ENCODE measurements at regions not wholly inside any gene's neighbourhood (a gene's known extent, or its start where the extent isn't known, plus 50 kb on each side); places are given as distances from the start of the nearest gene placed in this dataset.

DNA sequence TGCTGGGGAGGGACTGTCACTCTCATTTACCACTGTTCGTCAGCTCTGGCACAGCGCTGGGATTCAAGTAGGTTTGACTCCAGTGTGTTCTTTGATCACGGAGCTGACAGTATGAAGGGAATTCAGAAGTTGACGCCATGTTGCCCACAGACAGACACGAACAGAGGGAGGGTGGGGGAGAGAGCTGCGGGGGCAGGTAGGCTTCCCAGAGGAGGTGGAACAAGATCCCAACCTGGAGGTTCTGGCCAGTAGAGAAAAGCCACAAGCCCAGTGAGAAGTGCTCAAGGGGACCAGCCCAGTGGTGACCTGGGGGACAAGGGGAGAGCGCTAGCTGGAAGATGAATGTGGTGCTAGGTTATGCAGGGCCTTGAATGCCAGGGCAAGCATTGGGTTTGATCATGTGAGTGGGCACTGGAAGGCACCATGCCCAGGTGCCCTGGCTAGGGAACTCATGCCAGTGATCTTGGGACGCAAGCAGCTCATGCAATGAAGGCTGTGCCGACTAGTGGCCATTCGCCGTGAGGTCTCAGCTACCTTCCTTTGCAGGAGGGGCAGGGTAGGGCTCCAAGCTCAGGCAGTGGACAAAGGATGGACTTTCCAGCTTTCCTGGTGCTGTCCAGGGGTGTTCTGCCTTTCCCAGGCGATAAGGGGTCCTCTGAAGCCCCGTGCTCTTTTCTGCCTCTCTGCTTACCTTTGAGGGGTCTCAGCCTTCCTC is 50.4 kb upstream of the APCDD1L start:
- TF ChIP-seq EZH2 (IDR thresholded peaks at IDR 0.05; ENCODE audit: borderline replicate concordance, insufficient read depth, low read depth, low read length, poor library complexity, severe bottlenecking): no peak
- TF ChIP-seq, protein P1, sequence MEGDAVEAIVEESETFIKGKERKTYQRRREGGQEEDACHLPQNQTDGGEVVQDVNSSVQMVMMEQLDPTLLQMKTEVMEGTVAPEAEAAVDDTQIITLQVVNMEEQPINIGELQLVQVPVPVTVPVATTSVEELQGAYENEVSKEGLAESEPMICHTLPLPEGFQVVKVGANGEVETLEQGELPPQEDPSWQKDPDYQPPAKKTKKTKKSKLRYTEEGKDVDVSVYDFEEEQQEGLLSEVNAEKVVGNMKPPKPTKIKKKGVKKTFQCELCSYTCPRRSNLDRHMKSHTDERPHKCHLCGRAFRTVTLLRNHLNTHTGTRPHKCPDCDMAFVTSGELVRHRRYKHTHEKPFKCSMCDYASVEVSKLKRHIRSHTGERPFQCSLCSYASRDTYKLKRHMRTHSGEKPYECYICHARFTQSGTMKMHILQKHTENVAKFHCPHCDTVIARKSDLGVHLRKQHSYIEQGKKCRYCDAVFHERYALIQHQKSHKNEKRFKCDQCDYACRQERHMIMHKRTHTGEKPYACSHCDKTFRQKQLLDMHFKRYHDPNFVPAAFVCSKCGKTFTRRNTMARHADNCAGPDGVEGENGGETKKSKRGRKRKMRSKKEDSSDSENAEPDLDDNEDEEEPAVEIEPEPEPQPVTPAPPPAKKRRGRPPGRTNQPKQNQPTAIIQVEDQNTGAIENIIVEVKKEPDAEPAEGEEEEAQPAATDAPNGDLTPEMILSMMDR (IDR thresholded peaks at IDR 0.05): no peak
- no peaks in the 10 kb centered on the region for H4K20me1 ChIP-seq (ENCODE audit: control insufficient read depth, insufficient read depth, low read length, poor library complexity, severe bottlenecking)
- POLR2A ChIA-PET: no interaction called here
- Mint-ChIP-seq H3K4me1 (no peaks in the 10 kb centered on the region), H3K4me3 (no peak overlapping the region), H3K27me3 (peaks cover 19% of the 10 kb centered on the region), H3K27ac (no peak overlapping the region), H3K9me3 (ENCODE audit: insufficient read depth) (peaks cover 2% of the 10 kb centered on the region)
- intact Hi-C loops (cut with micrococcal nuclease): no loop called here
- no peaks in the 10 kb centered on the region for H3K79me2 ChIP-seq (ENCODE audit: control insufficient read depth, insufficient read depth, low read length)
- CTCF ChIA-PET: no interaction called here
- WGBS (ENCODE audit: insufficient coverage): 90% methylated on average over 10 of the region's 13 CpGs
- no peaks in the 10 kb centered on the region for H3K4me1 ChIP-seq (ENCODE audit: control insufficient read depth in 2 of 2, insufficient read depth in 2 of 2, low read length in 2 of 2)
- DNase-seq (no peak), ATAC-seq (ENCODE audit: low read depth) (no peak)
- no peak overlapping the region for H3K4me3 ChIP-seq (ENCODE audit: control extremely low read depth in 1 of 5, extremely low read depth in 1 of 5, insufficient read depth in 1 of 5, low read depth in 2 of 5, low read length in 4 of 5)
- no peaks in the 10 kb centered on the region for H3K36me3 ChIP-seq (replicated peaks in 1 of 2; ENCODE audit: control extremely low read depth in 1 of 2, control insufficient read depth in 1 of 2, extremely low read depth in 1 of 2, insufficient read depth in 2 of 2, low read length in 1 of 2)
- peaks cover 0 to 3% (median 0%) of the 10 kb centered on the region in 3 donors for H3K9me3 ChIP-seq (ENCODE audit: control extremely low read depth in 1 of 3, control insufficient read depth in 2 of 3, insufficient read depth in 1 of 3, low read length in 2 of 3)
- no peak overlapping the region for H3K9ac ChIP-seq (ENCODE audit: low read length)
- H2AFZ ChIP-seq (ENCODE audit: insufficient read depth, low read depth, low read length, poor library complexity, severe bottlenecking): no peak overlapping the region
- H3K4me2 ChIP-seq (replicated peaks; ENCODE audit: low read depth, low read length, poor library complexity, severe bottlenecking): no peak overlapping the region
- H3K27me3 ChIP-seq (replicated peaks in 1 of 4; ENCODE audit: control extremely low read depth in 1 of 4, control insufficient read depth in 3 of 4, insufficient read depth in 4 of 4, low read length in 3 of 4): no peaks in the 10 kb centered on the region
- no peak overlapping the region for H3K27ac ChIP-seq (ENCODE audit: low read length in 2 of 2)
